ENCODE measurements at regions not wholly inside any gene's neighbourhood (a gene's known extent, or its start where the extent isn't known, plus 50 kb on each side); places are given as distances from the start of the nearest gene placed in this dataset.

- no peaks in the 10 kb centered on the region for H3K9me3 Mint-ChIP-seq
- ATAC-seq: no peak
- no peaks in the 10 kb centered on the region for H3K27me3 Mint-ChIP-seq
- H3K4me1 Mint-ChIP-seq: no peaks in the 10 kb centered on the region
- no peak overlapping the region for H3K27ac Mint-ChIP-seq
- no peak overlapping the region for H3K4me3 Mint-ChIP-seq
- H3K36me3 Mint-ChIP-seq: no peaks in the 10 kb centered on the region
Measured at GRCh38 chr5:166058660-166059059, 2232.8 kb upstream of the WWC1 start.

- H3K27me3 Mint-ChIP-seq: no peaks in the 10 kb centered on the region
- ATAC-seq: no peak
- H3K9me3 Mint-ChIP-seq: no peaks in the 10 kb centered on the region
- no peak overlapping the region for H3K4me3 Mint-ChIP-seq
- H3K4me1 Mint-ChIP-seq: no peaks in the 10 kb centered on the region
- H3K36me3 Mint-ChIP-seq: no peaks in the 10 kb centered on the region
- H3K27ac Mint-ChIP-seq: no peak overlapping the region
Measured at GRCh38 chr5:166062094-166062493, 2229.4 kb upstream of the WWC1 start.

- Mint-ChIP-seq H3K27ac (no peak overlapping the region), H3K4me3 (no peak overlapping the region), H3K36me3 (no peaks in the 10 kb centered on the region), H3K4me1 (no peaks in the 10 kb centered on the region), H3K9me3 (no peaks in the 10 kb centered on the region), H3K27me3 (no peaks in the 10 kb centered on the region)
- ATAC-seq: no peak
Measured at GRCh38 chr5:166062719-166063118, 2228.7 kb upstream of the WWC1 start.

- Mint-ChIP-seq H3K4me3 (no peak overlapping the region), H3K4me1 (no peaks in the 10 kb centered on the region), H3K27me3 (no peaks in the 10 kb centered on the region), H3K9me3 (no peaks in the 10 kb centered on the region), H3K36me3 (no peaks in the 10 kb centered on the region), H3K27ac (no peak overlapping the region)
- ATAC-seq: no peak
Measured at GRCh38 chr5:166063261-166063660, 2228.2 kb upstream of the WWC1 start.

GRCh38 chr5:166068547-166069335, 2222.7 kb upstream of the WWC1 start:
- no peaks in the 10 kb centered on the region for H3K27me3 Mint-ChIP-seq
- H3K4me3 Mint-ChIP-seq: no peak overlapping the region
- no peaks in the 10 kb centered on the region for H3K9me3 Mint-ChIP-seq
- H3K36me3 Mint-ChIP-seq: no peaks in the 10 kb centered on the region
- ATAC-seq: no peak
- H3K27ac Mint-ChIP-seq: no peak overlapping the region
- H3K4me1 Mint-ChIP-seq: no peaks in the 10 kb centered on the region

GRCh38 chr5:166073901-166074581, 2217.4 kb upstream of the WWC1 start:
- no peaks in the 10 kb centered on the region for H3K27me3 Mint-ChIP-seq
- ATAC-seq: no peak
- no peaks in the 10 kb centered on the region for H3K36me3 Mint-ChIP-seq
- H3K4me3 Mint-ChIP-seq: no peak overlapping the region
- H3K27ac Mint-ChIP-seq: no peak overlapping the region
- no peaks in the 10 kb centered on the region for H3K4me1 Mint-ChIP-seq
- H3K9me3 Mint-ChIP-seq: no peaks in the 10 kb centered on the region

- Mint-ChIP-seq H3K36me3 (no peaks in the 10 kb centered on the region), H3K4me1 (no peaks in the 10 kb centered on the region), H3K4me3 (no peak overlapping the region), H3K9me3 (no peaks in the 10 kb centered on the region), H3K27ac (no peak overlapping the region), H3K27me3 (no peaks in the 10 kb centered on the region)
- ATAC-seq: no peak
Measured at GRCh38 chr5:166074582-166075481, 2216.6 kb upstream of the WWC1 start.

- Mint-ChIP-seq H3K4me3 (no peak overlapping the region), H3K4me1 (no peaks in the 10 kb centered on the region), H3K9me3 (no peaks in the 10 kb centered on the region), H3K27ac (no peak overlapping the region), H3K36me3 (no peaks in the 10 kb centered on the region), H3K27me3 (no peaks in the 10 kb centered on the region)
- no peak for ATAC-seq
Measured at GRCh38 chr5:166083183-166083959, 2208.1 kb upstream of the WWC1 start.

- Mint-ChIP-seq H3K4me1 (no peaks in the 10 kb centered on the region), H3K27me3 (no peaks in the 10 kb centered on the region), H3K36me3 (no peaks in the 10 kb centered on the region), H3K27ac (no peak overlapping the region), H3K9me3 (no peaks in the 10 kb centered on the region), H3K4me3 (no peak overlapping the region)
- ATAC-seq: no peak
Measured at GRCh38 chr5:166086568-166086967, 2204.9 kb upstream of the WWC1 start.

GRCh38 chr5:166088389-166089039, 2202.9 kb upstream of the WWC1 start:
- Mint-ChIP-seq H3K9me3 (peaks cover 3% of the 10 kb centered on the region), H3K4me3 (no peak overlapping the region), H3K4me1 (no peaks in the 10 kb centered on the region), H3K27me3 (no peaks in the 10 kb centered on the region), H3K27ac (no peak overlapping the region), H3K36me3 (no peaks in the 10 kb centered on the region)
- ATAC-seq: no peak

GRCh38 chr5:166091931-166092330, 2199.5 kb upstream of the WWC1 start:
- Mint-ChIP-seq H3K4me1 (no peaks in the 10 kb centered on the region), H3K4me3 (no peak overlapping the region), H3K36me3 (no peaks in the 10 kb centered on the region), H3K27ac (no peak overlapping the region), H3K9me3 (peaks cover 3% of the 10 kb centered on the region), H3K27me3 (no peaks in the 10 kb centered on the region)
- no peak for ATAC-seq

- Mint-ChIP-seq H3K9me3 (peaks cover 3% of the 10 kb centered on the region), H3K27me3 (no peaks in the 10 kb centered on the region), H3K27ac (no peak overlapping the region), H3K36me3 (no peaks in the 10 kb centered on the region), H3K4me3 (no peak overlapping the region), H3K4me1 (no peaks in the 10 kb centered on the region)
- ATAC-seq: no peak
Measured at GRCh38 chr5:166093312-166093711, 2198.1 kb upstream of the WWC1 start.

- no peaks in the 10 kb centered on the region for H3K4me1 Mint-ChIP-seq
- H3K9me3 Mint-ChIP-seq: peaks cover 6% of the 10 kb centered on the region
- H3K27ac Mint-ChIP-seq: no peak overlapping the region
- no peak overlapping the region for H3K4me3 Mint-ChIP-seq
- H3K36me3 Mint-ChIP-seq: no peaks in the 10 kb centered on the region
- H3K27me3 Mint-ChIP-seq: no peaks in the 10 kb centered on the region
- ATAC-seq: no peak
Measured at GRCh38 chr5:166102947-166103346, 2188.5 kb upstream of the WWC1 start.

GRCh38 chr5:166111021-166111420, 2180.4 kb upstream of the WWC1 start:
- ATAC-seq: no peak
- Mint-ChIP-seq H3K4me1 (no peaks in the 10 kb centered on the region), H3K4me3 (no peak overlapping the region), H3K9me3 (peaks cover 10% of the 10 kb centered on the region), H3K27me3 (no peaks in the 10 kb centered on the region), H3K27ac (no peak overlapping the region), H3K36me3 (no peaks in the 10 kb centered on the region)
